NCI-H82 treated with DMSO at 0.1 percent for 48 hours (cell line): ENCODE measurements at regions not wholly inside any gene's neighbourhood (a gene's known extent, or its start where the extent isn't known, plus 50 kb on each side); places are given as distances from the start of the nearest gene placed in this dataset.

Experiments used
- DNase-seq: peaks from one replicate; lab custom pipeline; 2025; ENCODE audit not compliant: unreplicated experiment; lab: John Stamatoyannopoulos, UW

DNA sequence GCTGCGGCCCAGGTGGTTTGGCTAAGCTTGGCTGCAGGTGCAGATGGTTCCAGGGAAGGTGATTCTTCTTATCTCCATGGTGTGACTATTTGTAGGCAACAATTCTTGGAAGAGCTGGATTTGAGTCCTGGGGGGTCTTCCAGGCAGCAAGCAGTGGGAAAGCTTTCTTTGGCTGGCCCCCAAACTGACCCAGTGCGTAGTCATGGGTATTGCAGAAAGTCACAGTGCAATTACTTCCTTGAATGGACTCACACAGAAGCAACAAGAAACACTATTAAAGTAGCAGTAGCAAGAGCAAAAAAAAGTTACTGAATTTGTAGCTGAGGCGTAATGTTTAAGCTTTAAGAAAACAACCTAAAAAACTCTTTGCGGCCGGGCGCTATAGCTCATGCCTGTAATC, 293.6 kb upstream of the ATP5MC3 start:
- no peak for DNase-seq

DNA sequence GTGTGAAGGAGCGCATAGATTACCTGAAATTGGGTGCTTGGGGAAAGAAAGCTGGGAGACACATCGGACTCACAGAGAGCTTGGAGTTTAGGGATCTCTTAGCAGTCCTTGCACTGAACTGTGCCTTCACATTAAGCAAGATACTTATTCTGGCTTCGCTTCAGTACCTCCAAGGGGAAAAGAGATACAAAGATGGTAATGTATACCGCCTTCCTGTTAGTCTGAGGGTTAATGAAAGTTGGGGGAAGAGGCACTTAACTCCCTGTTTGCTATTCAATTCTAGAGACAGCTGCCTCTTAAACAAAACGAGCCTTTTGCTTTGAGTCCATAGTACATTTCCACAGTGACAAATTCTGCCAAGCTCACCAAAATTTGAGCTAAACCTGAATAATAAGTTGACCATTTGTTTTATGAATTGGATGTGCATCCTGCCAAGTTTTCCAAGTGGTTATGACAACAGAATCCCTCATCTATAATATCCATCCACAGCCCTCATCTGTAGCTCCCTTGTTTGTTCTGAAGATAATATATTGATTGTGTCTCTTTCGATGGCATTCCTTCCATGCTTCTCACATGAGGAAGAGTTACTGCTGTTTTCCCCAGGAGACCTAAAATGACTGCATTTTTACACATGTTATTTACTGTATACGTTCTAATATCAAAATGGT, 287.1 kb upstream of the ATP5MC3 start:
- no peak for DNase-seq

DNA sequence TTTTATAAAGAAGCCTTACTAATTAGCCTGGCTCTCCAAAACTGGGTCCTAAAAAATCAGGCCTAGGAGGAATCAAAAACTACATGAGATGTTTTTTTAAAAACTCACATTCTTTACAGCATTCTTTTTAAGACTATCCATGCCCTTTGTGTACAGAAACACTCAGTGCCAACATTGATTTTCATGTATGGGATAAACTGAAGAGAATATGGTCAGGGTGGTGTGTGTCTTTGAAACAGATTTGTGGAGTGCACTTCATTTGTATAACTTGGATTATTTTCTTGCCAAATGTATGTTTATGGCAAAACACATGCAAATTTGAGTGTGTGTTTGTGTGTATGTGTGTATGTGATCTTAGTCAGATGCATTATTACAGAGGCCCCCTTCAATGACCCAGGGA, 283.6 kb upstream of the ATP5MC3 start:
- DNase-seq, result no peak

DNA sequence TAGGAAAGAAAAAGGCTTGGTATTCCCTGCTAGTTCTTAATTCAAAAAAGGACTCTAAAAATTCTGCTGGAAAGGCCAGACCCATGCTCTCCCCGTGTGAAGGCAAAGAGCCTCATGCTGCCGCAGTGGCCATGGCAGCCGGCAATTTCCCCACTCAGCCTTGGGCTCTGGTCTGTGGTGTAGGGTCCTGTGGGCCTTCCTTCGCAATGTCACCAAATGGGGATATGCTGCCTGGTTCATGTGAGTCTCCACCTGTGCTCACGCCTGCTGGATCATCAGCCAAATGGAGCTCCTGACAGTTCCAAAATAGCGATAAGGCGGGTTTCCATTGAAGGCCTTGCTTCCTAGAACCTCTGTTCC, 282.8 kb upstream of the ATP5MC3 start:
- no peak for DNase-seq

DNA sequence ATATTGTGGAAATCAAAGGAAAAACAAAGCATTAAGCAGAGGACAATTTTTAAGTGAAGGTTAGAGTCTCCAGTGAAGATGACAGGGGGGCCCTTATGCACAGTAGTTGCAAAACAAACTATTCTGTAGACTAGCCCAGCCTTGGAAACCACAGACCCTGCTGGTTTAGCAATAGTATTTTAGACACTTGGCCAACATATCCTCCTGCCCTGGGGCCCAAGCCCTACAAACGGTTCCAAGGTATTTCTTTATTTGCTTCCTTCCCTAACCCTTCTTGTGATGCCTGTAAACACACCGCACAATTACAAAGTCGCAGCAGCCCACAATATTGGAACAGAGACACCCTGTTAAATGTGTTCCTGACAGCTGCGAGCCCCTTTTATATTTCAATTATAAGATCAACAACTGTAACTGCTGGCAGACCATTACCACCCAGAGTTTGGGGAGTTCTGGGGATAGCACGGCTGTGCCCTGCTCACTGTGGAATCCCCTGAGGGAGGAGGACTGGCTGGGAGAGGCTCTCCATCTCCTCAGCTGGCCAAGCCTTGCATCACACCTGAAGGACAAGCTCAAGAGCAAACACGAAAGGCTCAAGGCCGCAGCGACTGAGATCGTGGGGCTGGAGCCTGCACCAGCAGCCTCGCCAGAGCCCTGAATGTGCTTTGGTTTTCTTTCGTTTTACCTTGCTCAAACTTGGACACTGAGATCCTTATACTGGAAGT, 282.2 kb upstream of the ATP5MC3 start:
- DNase-seq, result no peak

DNA sequence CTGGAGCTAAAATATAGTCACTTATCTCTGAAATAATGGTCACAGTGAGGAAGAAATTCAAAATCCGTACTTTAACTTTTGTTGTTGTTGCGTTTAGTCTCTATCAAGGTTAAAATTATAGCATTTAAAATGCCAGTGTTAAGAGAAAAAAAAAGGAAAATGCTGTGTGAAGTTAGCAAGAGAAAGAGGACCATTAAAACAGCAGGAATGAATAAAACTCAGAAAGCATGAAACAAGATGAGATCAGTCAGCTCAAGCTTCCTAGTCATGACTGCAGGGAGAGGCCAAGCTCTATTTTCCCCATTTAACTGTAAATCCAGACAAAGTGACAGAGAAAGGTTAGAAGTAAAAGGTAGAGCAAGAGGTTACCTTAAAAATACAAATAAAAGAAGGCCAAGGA, 281.7 kb upstream of the ATP5MC3 start:
- DNase-seq, result no peak

DNA sequence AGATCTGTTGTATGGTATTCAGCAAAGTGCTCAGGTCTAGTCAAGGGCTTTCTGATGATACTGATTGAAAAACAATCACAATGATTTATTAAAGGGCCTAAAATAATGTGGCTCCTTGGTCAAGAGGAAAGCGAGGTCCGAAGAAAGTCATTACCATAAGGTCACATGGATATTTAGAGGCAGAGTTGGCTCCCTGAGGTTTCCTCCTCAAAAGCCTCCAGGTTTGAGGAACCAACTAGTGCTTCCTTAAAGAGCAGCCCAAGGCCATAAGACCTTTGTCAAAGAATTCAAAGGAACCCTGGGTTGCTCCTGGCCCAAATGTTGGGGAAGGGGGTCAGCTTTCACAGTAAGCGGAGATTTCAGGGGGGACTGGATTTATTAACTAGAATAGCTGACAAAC, 280.7 kb upstream of the ATP5MC3 start:
- DNase-seq, result no peak

DNA sequence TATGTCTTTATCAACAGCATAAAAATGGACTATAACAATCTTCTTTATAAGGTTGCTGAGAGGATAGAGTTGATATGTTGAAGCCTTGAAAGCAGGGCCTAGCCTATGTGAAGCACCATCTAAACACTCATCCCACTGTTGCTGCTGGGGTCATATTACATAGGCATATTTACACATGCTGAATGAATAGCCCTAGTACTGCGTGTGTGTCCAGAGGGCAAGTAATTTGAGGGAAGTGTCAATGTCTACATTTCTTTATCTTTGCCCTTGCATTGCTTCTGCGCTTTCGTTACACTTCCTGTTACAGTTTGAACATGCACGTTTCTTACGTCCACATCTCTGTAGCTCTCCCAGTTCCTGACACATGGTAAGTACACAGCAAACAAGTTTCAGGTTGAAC, 280.3 kb upstream of the ATP5MC3 start:
- DNase-seq, result no peak

DNA sequence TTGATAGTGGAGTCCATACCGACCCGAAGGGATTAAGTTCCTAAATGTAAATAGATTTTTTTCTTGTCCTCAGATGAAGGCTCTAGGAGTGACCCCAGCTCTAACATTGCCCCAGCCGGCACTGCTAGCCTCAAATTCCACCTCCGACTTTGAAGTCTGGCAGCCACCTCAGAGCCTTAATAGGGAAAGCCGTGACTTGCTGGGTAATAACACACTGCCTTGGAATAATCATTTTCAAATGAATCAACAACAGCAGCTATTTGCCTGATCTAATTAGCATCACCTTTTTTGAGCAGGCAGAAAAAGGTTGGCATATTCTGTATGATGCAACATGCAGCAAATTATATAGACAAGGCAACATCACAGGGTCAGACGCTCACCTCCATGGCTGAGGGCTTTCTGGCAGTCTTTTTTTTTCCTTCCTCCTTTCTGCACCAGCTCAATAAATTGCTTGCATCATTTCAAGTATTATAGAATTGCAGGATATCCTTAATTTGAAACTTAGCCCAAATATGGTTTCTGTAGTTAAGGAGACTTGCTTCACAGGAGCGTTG, 276.5 kb upstream of the ATP5MC3 start:
- no peak for DNase-seq

DNA sequence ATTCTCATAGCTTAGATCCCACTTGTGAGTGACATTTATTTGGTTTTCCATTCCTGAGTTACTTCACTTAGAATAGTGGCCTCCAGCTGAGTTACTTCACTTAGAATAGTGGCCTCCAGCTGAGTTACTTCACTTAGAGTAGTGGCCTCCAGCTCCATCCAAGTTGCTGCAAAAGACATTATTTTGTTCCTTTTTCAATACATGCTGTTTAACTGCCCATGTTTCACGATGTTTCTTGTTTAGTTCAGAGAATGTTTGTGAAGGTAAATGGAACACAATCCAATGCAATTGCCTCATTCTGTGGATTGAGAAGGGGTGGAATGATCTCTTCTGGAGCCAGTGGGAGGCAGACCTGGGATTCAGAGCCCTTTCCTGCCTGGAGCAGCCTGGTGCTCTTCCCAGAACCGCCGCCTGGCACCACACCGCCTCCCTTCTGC, 273.5 kb upstream of the ATP5MC3 start:
- no peak for DNase-seq

DNA sequence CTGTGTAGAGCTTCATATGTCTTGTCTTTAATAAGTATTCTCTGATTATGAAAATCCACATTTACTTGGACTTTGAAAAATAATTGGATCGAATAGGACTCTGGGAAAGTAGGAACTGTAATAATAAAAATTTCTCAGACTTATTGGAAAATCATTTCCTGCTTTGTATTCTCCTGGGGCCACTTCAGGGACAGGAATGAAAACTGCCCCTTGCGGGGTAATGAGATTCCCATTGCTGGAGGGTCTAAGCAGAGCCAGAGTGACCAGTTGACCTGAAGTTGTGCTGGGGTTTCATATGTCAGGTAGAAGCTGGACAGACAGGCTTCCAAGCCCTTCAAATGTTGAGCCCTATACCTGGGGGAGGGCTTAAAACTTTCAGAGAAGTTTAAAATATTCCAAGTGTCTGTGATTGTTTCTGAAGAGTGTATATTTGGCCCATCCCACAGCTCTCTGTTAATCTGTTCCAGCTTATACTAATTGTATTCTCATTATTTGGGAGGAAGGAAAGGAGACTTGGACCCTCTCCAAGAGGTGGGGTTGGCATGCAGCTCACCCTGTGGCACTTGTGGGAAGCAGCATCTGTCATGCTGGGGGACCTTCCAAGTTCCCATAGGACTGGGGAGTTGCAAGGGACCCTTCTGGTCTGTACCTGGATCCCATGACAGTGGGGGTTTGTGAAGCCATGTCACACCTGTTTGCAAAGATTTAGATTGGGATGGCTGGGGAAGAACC, 268.7 kb upstream of the ATP5MC3 start:
- no peak for DNase-seq

DNA sequence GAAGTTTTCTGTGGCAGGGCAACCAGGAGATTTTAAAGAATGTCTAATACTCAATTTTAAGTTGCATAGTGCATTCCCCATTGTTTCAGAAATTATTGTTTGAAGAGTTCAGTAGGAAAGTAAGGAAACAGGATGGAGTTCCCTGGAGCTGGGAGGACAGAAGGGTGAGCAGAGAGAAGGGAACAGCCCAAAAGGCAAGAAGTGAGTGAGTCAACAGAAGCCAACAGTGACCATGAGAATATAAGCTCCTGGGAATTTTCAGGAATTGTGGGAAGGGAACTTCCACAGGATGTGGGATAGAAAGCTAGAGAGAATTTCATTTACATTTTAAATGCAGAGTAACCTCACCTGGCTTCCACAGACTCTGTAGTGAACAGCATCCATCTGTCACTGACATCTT, 268.1 kb upstream of the ATP5MC3 start:
- no peak for DNase-seq

DNA sequence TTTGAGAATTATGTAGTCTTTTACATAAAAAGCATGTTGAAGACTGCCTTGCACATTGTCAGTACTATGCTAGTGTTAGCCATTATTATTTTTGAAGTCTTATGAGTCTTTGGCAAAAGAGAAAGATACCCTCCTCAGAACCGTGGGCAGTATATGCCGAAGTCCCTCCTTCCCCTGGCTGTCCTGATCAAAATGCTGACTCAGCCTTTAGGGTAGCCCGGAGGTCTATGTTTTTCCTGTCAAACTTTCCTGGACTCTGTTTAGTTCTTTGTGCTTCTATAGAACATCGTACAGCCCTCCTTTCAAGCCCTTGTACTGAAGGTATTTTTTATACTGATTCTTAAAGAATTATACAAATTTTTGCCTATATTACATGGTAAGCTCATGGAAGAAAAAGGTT, 264.7 kb upstream of the ATP5MC3 start:
- DNase-seq, result no peak

DNA sequence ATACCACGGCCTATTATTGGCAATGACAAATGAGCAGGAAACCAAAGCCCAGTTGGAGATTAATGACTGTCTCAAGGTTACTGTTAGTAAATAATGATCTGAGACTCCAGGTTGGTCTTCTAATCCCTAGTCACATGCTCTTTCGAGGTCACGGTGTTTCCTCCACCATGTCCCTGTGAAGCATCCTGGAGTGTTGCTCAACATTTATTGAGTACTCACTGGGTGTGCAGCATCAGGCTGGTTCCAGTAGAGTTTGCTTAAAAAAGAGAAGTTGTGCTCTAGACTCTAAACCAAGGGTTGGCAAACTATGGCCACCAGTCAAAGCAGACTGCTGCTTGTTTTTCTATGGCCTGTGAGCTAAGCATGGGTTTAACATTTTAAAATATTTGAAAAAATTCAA, 263.8 kb upstream of the ATP5MC3 start:
- no peak for DNase-seq

DNA sequence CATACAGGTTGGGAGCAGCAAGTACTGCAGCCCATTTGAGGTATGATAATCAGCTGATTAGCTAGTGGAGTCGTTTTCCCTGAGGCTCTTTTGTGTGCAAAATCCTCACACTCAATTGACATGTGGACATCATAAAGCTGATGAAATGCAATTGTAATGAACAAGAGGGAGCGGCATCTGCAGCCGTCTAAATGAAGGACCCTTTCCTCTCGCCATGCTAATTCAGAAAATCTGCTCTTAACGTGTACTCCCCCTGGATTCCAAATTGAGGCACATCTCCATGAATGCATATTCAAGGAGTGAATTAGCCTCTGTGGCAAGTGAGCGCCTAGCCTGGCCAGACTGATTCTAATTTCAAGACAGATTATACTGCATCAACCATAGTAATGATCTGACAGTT, 260.9 kb upstream of the ATP5MC3 start:
- DNase-seq, result no peak

DNA sequence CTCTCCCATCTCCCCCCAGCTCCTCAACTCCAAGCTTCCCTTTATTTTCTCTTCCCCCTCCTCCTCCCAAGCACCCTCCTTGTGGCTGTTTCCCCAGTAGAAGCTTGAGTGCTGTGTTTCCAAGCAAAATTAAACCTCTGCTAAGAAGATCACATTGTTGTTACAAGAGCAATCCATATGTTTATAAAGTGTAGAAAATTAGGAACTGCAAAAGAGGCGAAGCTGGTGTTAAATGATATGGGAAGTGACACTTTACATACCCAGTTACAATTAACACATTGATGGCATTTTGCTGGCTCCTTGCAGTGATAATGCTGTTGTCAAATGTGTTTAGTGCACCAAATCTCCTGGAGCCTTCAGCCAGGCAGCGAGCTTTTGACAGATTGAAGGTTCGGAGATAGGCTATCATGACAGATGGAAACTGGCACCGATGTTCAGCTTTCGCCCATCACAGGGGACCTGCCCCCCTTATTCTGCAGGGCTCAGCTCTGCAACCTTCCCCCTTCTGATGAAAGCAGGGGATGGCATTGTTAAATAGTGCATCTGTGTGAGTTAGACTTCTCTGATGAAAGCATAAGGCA, 259.8 kb upstream of the ATP5MC3 start:
- DNase-seq, result no peak

DNA sequence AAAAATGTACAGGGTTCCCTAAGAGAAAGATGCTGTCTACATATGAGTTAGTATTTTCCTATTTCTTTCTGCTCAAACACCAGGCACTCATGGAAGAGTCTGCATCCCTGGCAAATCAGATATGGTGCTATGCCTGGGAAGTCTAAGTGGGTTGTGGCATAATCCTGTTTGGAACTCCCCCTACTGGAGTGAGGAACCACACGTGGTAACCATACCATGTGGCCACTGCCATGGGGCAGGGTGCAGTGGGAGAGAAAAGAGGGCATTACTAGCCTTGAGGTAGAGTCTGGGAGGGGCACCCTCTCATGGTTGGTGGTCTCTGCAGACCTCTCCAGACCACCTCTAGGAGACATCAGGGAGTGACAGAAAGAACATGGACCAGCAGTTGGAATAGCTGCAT, 257.9 kb upstream of the ATP5MC3 start:
- DNase-seq, result no peak

DNA sequence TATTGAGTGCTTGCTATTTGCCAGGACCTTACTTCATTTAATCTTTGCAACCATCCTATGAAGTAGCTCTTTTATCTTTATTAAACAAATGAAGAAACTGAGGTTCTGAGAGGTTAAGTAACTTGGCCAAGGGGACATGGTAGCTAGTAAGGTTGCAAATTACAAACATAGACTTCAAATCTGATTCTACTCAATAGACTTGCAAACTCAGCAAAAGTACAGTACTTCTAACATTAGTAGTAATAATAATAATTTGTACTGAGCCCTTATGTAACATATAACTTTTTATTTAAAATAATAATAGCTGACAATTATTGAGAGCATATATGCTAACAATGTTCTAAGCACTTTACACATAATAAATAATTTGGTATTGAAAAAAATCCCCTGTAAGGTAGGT, 255.7 kb upstream of the ATP5MC3 start:
- no peak for DNase-seq

DNA sequence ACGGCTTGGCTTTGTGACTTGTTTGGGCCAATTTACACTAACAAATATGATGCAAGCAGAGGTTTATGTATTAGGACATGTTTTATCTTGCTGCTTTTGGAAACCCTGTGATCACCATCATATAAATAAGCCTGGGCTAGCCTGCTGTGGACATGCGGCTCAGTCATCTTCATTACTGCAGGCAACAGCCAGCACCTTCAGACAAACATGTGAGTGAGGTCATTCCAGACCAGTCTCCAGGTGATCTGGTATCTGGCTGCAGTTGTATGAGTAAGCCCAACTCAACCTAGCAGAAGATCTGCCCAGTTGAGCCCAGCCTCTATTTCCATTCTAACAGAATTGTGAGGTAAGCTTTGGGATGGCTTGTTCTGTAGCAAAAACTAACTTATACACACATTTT, 254.6 kb upstream of the ATP5MC3 start:
- no peak for DNase-seq

DNA sequence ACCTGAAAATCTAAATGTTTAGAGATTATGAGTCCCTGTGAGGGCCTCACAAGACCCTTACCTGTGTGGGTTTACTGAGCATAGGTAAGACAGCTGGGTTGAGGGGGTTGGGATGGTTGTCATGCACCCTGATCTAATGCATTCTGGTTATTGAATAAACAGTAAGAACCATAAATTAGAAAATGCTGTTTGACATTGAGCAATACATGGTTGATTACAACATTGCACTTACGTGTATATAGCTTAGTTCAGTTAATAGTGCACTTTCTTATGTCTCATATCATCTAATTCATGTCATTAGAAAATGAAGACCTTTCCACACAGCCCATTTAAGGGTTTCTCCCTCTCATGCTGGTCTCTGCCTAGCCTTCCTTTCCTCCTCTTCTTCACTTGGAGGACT, 253.5 kb upstream of the ATP5MC3 start:
- no peak for DNase-seq

DNA sequence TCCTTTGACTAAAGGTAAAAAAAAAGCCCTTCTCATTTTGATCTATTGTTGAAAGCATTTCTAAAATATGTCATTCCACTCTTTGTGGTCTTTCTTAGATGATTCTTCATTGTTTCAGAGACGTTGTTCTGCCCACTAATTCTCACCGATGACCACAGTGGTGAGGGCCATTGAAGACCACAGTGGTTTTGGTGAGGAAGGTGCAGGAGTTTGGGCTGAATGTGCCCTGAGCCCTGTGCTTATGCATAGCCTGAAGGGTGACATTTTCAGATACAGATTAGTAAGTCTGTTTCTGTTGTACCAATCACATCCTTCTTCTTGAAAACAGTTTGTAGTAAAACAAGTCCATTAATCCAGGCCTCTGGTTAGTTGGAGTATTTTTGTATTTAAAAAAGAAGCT, 251.3 kb upstream of the ATP5MC3 start:
- DNase-seq, result no peak

DNA sequence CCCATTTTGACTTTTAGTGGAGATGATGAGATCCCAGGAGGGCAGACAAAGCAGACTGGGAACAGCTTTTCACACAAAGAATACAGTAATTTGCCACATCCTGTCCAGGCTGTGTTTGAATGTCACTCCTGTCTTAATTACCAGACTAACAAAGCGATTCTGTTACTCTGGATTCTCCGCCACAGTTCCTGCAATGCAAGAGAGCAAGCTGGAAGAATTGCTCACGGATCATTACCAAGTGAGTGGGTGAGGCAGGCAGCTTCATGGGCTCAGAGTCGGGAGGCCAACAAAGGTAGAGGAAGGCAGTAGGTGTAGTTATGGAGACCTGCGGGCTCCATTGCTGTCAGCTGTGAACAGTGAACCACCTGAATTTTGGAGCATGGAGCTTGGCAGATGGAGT, 250.5 kb upstream of the ATP5MC3 start:
- DNase-seq, result no peak
